K562 (cell line): ENCODE measurements at regions not wholly inside any gene's neighbourhood (a gene's known extent, or its start where the extent isn't known, plus 50 kb on each side); places are given as distances from the start of the nearest gene placed in this dataset.

ENCODE experiments used
- BRF2 ChIP-seq: IDR thresholded peaks from 3 replicates; pipeline ENCODE4 v1.6.1; 2011; ENCODE audit warnings: borderline replicate concordance, mild to moderate bottlenecking; ENCODE audit not compliant: insufficient read length, insufficient read depth
- MNT ChIP-seq, 2 experiments: fragments of 450-650 bp; conservative IDR thresholded peaks; 2 replicates each; pipeline ENCODE4 v1.6.1; 2017; ENCODE audit warnings: mild to moderate bottlenecking in 2 of 2, moderate library complexity in 2 of 2
- SIN3A ChIP-seq, 2 experiments: fragments of 150-350 bp in 1 of 2; IDR thresholded peaks; 2 replicates each; pipeline ENCODE4 v1.6.1; 2011 to 2016; ENCODE audit warnings: borderline replicate concordance in 2 of 2, low read depth in 2 of 2, low read length in 2 of 2, mild to moderate bottlenecking in 2 of 2, moderate library complexity in 2 of 2; ENCODE audit not compliant: control insufficient read depth in 1 of 2
- TEAD4 ChIP-seq, 2 experiments: sonication (generic) in 1 of 2; formaldehyde crosslinking in 1 of 2; IDR thresholded peaks; 2 replicates each; pipeline versions ENCODE4 v1.6.1 to v1.8.0; 2012 to 2022; ENCODE audit warnings: borderline replicate concordance in 1 of 2, inconsistent platforms in 1 of 2, low read length in 1 of 2, mild to moderate bottlenecking in 1 of 2, missing genetic modification reagents in 1 of 2

- no peak for TF ChIP-seq BRF2
- TF ChIP-seq TEAD4 (IDR thresholded peaks at IDR 0.05; ENCODE audit: low read length): no peak
- no peak for TF ChIP-seq TEAD4 (CRISPR knock-in tag; IDR thresholded peaks at IDR 0.05; ENCODE audit: borderline replicate concordance)
- no peak for TF ChIP-seq MNT (conservative IDR thresholded peaks at IDR 0.05)
- no peak for TF ChIP-seq SIN3A (IDR thresholded peaks at IDR 0.05; ENCODE audit: borderline replicate concordance in 2 of 2, control insufficient read depth in 1 of 2, low read depth in 2 of 2, low read length in 2 of 2)
These were observed 424.0 kb upstream of the C2CD4B start for GRCh38 chr15:62588938-62589670.
